ENCODE measurements at regions not wholly inside any gene's neighbourhood (a gene's known extent, or its start where the extent isn't known, plus 50 kb on each side); places are given as distances from the start of the nearest gene placed in this dataset.

- no peak for TF ChIP-seq CTCF (IDR thresholded peaks at IDR 0.05)
- no peak for TF ChIP-seq ZFX (IDR thresholded peaks at IDR 0.05; ENCODE audit: borderline replicate concordance)
These were observed 379.7 kb upstream of the ZMIZ1 start for GRCh38 chr10:78688901-78689583.

All from 22Rv1 (cell line).